NCI-H82 treated with DMSO at 0.1 percent for 48 hours (cell line): ENCODE measurements at regions not wholly inside any gene's neighbourhood (a gene's known extent, or its start where the extent isn't known, plus 50 kb on each side); places are given as distances from the start of the nearest gene placed in this dataset.
"Not testable (repeated sequence)": the region's sequence is repeated elsewhere in the genome, so short reads cannot be mapped to it uniquely, and the experiment has no call there.

Experiments
- DNase-seq: peaks from one replicate; lab custom pipeline; 2025; ENCODE audit not compliant: unreplicated experiment; lab: John Stamatoyannopoulos, UW

DNA sequence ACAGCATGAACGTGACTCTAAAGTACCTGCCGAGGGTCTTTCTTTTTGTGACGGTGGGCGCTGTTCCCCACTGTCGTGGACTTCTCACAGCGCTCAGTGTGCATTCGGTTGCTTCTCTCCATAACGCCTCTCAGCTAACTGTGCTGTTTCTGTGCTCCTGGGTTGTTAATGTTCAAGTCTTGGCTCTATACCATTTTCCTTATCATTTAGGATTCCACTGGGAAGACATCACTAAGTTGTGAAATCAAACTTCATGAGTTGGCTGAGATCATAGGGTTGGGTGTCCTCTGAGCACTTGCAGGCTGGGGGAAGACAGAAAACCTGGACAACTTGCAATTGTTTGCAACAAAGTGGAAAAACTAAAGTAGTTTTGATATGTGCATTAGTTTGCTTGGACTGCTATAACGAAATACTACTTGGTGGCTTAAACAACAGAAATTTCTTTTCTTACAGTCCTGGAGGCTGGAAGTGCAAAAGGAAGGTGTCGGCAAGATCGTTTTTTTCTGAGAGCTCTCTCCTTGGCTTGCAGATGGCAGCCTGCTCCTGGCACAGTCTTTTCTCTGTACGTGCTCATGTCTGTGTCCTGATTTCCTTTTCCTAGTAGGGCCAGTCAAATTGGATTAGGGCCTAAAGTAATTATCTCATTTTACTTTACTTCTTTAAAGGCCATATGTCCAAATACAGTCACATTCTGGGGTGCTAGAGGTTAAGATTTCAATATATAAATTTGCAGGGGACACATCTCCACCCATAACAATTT, 270.0 kb upstream of the PLGLB2 start:
- not testable (repeated sequence) for DNase-seq

GRCh38 chr2:87478911-87479310, 269.0 kb upstream of the PLGLB2 start:
- not testable (repeated sequence) for DNase-seq

DNA sequence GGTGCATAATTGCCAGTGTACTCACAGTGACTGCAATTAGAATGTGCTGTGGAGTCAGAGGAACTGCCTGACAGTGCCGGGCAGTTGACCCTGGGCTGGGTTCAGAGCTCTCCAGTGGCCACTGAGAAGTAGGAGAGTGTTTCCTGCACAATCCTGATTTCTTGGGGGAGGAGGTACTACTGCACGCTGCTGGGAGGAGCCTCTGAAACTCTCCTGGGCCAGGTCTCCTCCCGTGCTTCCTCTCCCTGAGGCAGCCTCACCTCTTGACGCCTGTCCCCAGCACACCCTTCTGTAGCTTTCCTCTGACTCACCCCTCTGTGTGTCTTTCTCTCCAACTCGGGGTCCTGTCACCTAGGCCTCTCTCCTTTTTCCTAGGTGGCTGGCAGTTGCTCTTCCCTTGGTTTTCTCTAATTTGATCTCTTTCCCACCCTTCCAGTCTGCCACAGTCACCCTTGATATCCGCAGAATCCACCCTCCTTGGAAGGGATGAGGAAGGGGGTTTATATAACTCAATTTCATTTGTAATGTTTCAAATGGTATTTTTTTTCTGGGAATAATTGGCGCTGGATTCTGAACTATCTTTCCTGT, 264.7 kb upstream of the PLGLB2 start:
- DNase-seq = not testable (repeated sequence)

- not testable (repeated sequence) for DNase-seq
Observed at GRCh38 chr2:87484363-87484762, 263.5 kb upstream of the PLGLB2 start.

DNA sequence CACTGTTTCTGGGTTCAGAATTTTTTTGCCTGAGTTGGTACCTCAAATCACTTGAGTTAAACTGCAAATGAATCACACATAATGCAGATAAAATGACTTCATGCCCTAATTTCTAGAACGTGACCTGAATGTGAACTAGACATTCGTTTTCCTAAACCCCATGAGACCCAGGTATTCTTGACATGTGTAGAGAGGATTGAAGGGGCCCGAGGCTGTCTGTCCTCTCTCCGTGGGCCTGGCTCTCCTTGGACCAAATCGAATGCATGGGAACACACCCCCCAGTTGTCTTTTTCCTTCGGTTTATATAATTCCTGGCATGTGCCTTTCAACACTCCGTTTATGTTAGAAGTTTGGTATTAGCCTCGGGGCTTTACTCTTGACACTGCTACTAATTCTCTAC, 262.4 kb upstream of the PLGLB2 start:
- not testable (repeated sequence) for DNase-seq

GRCh38 chr2:87485884-87486283, 262.0 kb upstream of the PLGLB2 start:
- not testable (repeated sequence) for DNase-seq

DNA sequence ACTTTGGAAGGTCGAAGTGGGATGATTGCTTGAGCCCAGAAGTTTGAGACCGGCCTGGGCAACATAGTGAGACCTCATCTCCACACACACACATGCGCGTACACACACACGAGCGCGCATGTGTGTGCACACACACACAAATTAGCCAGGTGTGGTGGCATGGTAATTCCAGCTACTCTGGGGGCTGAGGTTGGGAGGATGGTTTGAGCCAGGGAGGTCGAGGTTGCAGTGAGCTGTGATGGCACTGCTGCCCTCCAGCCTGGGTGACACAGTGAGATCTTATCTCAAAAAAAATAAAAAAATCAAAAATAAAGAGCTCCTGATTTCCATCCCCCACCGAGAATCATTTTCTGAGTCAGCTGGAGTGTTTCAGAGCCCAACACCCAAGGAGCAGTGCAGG, 261.5 kb upstream of the PLGLB2 start:
- DNase-seq = not testable (repeated sequence)

- not testable (repeated sequence) for DNase-seq
Observed at GRCh38 chr2:87488021-87488420, 259.9 kb upstream of the PLGLB2 start.

DNA sequence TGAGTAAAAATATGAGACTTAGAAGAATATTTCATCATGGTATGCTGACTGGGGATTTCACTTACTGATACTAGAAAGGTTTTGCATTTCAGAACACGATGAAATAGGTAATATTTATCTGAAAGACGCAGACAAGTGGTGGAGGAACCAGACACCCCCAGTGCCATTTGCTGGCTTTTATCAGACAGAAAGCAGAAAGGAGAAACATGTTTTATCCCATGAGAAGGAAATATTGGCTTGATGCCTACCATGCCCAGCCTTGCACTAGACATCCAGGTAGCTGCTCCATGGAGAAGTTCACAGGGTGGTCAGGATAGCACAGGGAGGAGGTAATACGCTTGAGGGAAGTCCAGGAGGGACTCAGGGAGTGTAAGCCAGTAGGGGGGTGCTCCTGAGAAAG, 258.9 kb upstream of the PLGLB2 start:
- DNase-seq = not testable (repeated sequence)

DNA sequence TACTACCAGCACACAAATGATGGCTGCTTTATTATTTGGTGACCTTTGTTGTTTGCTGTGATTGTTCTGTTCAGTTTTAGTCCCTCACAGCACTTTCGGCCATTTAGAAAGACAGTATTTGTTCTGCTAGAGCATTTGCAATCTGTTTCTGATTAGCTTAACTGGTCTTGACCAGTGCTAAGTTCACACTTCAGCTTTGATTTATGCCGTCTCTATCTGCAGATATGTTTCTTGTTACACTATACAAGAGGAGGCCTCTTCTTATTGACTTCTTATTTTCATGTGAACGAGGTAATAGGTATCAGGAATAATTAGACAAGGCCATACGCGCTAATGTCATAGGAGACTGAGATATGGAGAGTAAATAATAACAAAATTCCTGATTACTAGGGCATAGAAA, 253.0 kb upstream of the PLGLB2 start:
- not testable (repeated sequence) for DNase-seq

DNA sequence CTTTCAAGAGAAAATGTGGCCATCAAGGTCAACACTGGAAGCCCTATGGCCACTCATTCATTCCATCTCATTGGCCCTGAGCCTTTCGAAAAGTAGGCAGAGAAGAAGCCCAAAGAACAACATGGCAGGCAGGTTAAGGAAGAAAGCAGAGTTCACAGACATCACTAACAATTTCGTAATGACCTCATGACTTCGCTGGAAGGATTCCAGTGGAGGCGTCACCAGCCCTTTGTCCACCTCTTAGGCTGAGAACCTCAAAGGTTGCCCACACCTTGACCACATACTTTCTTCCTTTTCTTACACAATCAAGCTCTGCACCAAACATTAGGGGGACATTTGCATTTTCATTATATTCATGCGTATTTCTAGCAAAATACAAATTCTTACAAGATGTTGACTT, 252.4 kb upstream of the PLGLB2 start:
- not testable (repeated sequence) for DNase-seq

DNA sequence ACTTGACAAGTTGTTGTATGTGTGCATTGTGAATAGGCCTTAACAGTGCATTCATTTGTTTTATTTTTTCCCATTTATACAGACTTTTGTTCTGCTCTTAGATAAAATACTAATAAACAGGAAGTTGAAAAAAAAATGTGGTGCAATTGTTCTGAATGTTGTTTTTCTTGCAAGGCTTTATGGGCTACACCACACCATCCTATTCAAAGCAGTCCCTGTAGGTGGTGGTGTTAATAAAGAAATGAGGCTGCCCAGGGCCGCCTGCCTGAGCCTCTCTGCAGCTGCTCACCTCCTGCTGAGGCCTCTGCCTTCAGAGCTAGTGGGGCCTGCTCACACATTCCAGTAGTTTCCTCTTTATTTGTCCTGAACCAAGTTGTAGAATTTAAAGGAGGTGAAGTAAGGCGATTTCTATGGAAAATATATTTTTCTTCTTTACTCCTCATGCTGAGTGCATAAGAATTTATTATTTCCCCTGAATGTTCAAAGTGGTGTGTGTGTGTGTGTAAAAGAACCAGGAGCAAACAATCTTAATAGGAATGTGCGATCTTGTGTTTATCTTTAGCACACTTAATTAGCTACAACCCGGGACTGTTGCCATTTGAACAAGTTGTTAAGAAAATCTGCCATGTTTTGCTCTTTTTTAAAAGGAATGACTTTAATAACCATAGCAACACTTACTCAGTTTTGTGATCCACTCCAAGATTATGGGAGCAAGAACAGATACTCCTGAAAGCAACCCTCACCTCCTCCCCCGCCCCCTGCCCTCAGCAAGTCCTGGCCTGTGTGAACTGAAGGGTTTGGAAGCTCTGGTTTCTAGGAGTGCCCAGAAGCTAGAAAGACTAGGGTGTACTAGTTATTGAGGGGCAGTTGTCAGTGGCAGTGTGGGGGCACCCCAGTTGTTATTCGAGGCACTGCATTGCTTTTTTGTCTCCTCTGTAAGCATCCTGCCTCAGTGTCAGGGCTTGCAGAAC, 251.6 kb upstream of the PLGLB2 start:
- DNase-seq = not testable (repeated sequence)

DNA sequence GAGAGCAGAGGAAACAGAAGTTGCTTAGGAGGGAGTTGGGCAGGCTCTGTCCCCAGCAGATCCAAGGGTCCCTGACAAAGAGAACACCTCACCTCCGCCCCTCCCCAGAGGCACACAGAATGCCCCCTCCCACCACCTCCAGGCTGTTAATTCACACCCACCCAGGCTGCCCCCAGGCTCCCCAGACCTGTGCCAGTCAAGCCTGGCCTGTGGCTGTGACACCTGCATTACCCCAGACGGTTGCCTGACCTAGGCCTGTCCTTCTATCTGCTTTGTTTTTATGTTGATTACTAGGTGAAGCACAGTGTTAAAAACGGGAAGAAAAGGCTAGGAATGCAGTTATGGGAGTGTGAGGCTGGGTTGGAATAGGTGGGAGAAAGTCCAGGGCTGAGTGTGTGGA, 250.8 kb upstream of the PLGLB2 start:
- DNase-seq = not testable (repeated sequence)

DNA sequence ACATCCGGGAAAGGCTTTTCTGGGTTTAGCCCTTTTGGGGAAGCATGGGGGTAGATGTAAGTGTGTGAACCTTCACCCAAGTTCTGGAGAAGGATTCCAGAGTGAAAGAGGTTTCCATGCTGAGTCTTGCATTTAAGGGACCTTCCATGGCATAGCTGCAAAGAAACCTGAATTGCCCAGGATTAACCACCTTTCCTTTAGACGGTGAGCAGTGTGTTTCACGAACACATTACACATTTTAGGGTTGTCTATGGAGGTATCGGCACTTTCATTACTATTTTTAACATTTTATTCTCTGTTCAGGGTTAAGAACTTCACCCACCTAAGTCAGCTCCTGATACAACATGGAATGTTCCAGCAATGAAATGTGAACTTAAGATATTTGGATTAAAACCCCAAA, 250.2 kb upstream of the PLGLB2 start:
- not testable (repeated sequence) for DNase-seq

- DNase-seq = not testable (repeated sequence)
Observed at GRCh38 chr2:87498169-87498853, 249.6 kb upstream of the PLGLB2 start.

DNA sequence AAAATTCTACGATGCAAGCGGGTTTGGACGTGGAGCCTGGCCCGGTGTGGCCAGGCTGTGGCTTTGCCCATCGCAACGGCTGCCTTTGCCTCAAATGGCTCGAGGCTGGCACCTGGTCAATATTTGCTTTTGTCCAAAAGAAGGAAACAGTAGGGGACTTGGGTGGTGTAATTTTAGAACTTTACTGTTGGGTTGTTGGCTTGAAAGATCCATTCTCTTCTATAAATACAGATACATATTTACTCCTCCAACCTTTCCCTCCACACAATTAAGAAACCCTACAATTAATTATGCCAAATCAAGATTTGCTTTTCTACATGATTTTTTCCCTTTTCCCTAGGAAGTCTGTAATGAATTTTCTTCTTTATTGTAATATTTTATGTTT, 249.0 kb upstream of the PLGLB2 start:
- DNase-seq = not testable (repeated sequence)

- DNase-seq = not testable (repeated sequence)
Observed at GRCh38 chr2:87499860-87500259, 248.0 kb upstream of the PLGLB2 start.

DNA sequence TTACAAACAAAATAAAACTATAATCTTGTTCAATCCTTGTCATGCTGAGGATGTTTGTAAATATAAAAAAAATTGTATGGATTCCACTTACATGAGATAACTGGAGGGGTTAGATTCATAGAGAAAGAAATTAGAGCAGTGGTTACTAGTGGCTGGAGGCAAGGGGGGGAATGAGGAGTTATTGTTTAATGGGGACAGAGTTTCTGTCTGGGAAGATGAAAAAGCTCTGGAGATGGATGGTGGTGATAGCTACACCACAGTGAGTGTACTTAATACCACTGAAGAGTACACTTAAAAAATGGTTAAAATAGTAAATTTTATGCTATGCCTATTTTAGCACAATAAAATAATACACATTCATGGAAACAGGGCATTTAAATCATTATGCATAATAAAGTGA, 247.5 kb upstream of the PLGLB2 start:
- not testable (repeated sequence) for DNase-seq

DNA sequence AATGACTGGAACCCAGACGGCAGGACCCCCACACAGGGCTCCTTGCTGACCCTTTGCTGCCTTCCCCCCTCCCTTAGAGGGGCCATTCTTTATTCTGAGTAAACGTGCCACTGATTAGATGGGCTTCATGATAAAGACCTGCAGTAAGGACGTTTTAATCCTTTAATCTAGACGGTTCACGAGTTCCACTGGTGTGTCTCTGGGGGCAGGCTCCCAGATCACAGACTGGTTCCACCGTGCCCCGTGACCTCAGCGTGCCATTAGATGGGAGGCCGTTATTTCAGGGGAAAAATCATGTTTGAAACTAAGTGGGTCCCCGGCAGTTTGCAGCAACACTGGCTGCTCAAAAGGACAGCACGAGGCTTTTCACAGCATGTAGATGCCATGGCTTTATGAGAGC, 246.9 kb upstream of the PLGLB2 start:
- not testable (repeated sequence) for DNase-seq

- not testable (repeated sequence) for DNase-seq
Observed at GRCh38 chr2:87502948-87503347, 244.9 kb upstream of the PLGLB2 start.

GRCh38 chr2:87505239-87505638, 242.6 kb upstream of the PLGLB2 start:
- DNase-seq = not testable (repeated sequence)
